ENCODE measurements at regions not wholly inside any gene's neighbourhood (a gene's known extent, or its start where the extent isn't known, plus 50 kb on each side); places are given as distances from the start of the nearest gene placed in this dataset.
"Not testable (repeated sequence)": the region's sequence is repeated elsewhere in the genome, so short reads cannot be mapped to it uniquely, and the experiment has no call there.

GRCh38 chr5:34466519-34467388 is 189.4 kb upstream of the RAI14 start:
- not testable (repeated sequence) for H3K4me3 Mint-ChIP-seq; H3K27ac Mint-ChIP-seq; H3K9me3 Mint-ChIP-seq; DNase-seq; H3K4me1 Mint-ChIP-seq (ENCODE audit: low read depth); H3K36me3 Mint-ChIP-seq (ENCODE audit: low read depth)
- peaks cover 14% of the 10 kb centered on the region for H3K27me3 Mint-ChIP-seq

GRCh38 chr5:34467436-34467835 is 188.7 kb upstream of the RAI14 start:
- Mint-ChIP-seq H3K27me3 (peaks cover 14% of the 10 kb centered on the region), H3K4me3 (no peak overlapping the region), H3K4me1 (ENCODE audit: low read depth) (peaks cover 5% of the 10 kb centered on the region), H3K36me3 (ENCODE audit: low read depth) (no peaks in the 10 kb centered on the region), H3K27ac (no peak overlapping the region), H3K9me3 (no peaks in the 10 kb centered on the region)
- DNase-seq = no peak

- H3K4me1 Mint-ChIP-seq (ENCODE audit: low read depth); DNase-seq; H3K4me3 Mint-ChIP-seq; H3K36me3 Mint-ChIP-seq (ENCODE audit: low read depth); H3K9me3 Mint-ChIP-seq; H3K27ac Mint-ChIP-seq: not testable (repeated sequence)
- peaks cover 14% of the 10 kb centered on the region for H3K27me3 Mint-ChIP-seq
Observed at GRCh38 chr5:34467984-34468383, 188.1 kb upstream of the RAI14 start.

GRCh38 chr5:34469971-34470370 is 186.2 kb upstream of the RAI14 start:
- peaks cover 3% of the 10 kb centered on the region for H3K4me1 Mint-ChIP-seq (ENCODE audit: low read depth)

GRCh38 chr5:34474573-34475021 is 181.5 kb upstream of the RAI14 start:
- no peak for DNase-seq

More at GRCh38 chr5:34469971-34470370, 186.2 kb upstream of the RAI14 start:
- Mint-ChIP-seq H3K27me3 (peaks cover 10% of the 10 kb centered on the region), H3K27ac (no peak overlapping the region), H3K36me3 (ENCODE audit: low read depth) (no peaks in the 10 kb centered on the region), H3K9me3 (no peaks in the 10 kb centered on the region), H3K4me3 (no peak overlapping the region)
- DNase-seq = no peak

GRCh38 chr5:34475249-34475966 is 180.7 kb upstream of the RAI14 start:
- H3K9me3 Mint-ChIP-seq = no peaks in the 10 kb centered on the region
- H3K27me3 Mint-ChIP-seq = peaks cover 24% of the 10 kb centered on the region
- no peak overlapping the region for H3K27ac Mint-ChIP-seq
- DNase-seq = no peak
- H3K4me3 Mint-ChIP-seq = no peak overlapping the region
- no peaks in the 10 kb centered on the region for H3K36me3 Mint-ChIP-seq (ENCODE audit: low read depth)
- peaks cover 3% of the 10 kb centered on the region for H3K4me1 Mint-ChIP-seq (ENCODE audit: low read depth)

More at GRCh38 chr5:34474573-34475021, 181.5 kb upstream of the RAI14 start:
- Mint-ChIP-seq H3K27ac (no peak overlapping the region), H3K9me3 (no peaks in the 10 kb centered on the region), H3K4me1 (ENCODE audit: low read depth) (no peaks in the 10 kb centered on the region), H3K4me3 (no peak overlapping the region), H3K36me3 (ENCODE audit: low read depth) (no peaks in the 10 kb centered on the region), H3K27me3 (peaks cover 18% of the 10 kb centered on the region)

GRCh38 chr5:34476941-34477565 is 179.1 kb upstream of the RAI14 start:
- Mint-ChIP-seq H3K4me1 (ENCODE audit: low read depth) (peaks cover 14% of the 10 kb centered on the region), H3K4me3 (no peak overlapping the region), H3K27ac (no peak overlapping the region), H3K27me3 (peaks cover 39% of the 10 kb centered on the region), H3K36me3 (ENCODE audit: low read depth) (no peaks in the 10 kb centered on the region), H3K9me3 (no peaks in the 10 kb centered on the region)
- DNase-seq = no peak

GRCh38 chr5:34480810-34481528 is 175.2 kb upstream of the RAI14 start:
- no peak for DNase-seq
- Mint-ChIP-seq H3K27me3 (peaks cover 57% of the 10 kb centered on the region), H3K27ac (no peak overlapping the region), H3K4me3 (no peak overlapping the region), H3K9me3 (no peaks in the 10 kb centered on the region), H3K36me3 (ENCODE audit: low read depth) (no peaks in the 10 kb centered on the region), H3K4me1 (ENCODE audit: low read depth) (peaks cover 18% of the 10 kb centered on the region)

- Mint-ChIP-seq H3K9me3 (no peaks in the 10 kb centered on the region), H3K27ac (no peak overlapping the region), H3K4me1 (ENCODE audit: low read depth) (peaks cover 19% of the 10 kb centered on the region), H3K4me3 (no peak overlapping the region), H3K27me3 (peaks cover 67% of the 10 kb centered on the region), H3K36me3 (ENCODE audit: low read depth) (no peaks in the 10 kb centered on the region)
- DNase-seq = no peak
Observed at GRCh38 chr5:34483442-34484033, 172.6 kb upstream of the RAI14 start.

GRCh38 chr5:34484216-34484920 is 171.8 kb upstream of the RAI14 start:
- Mint-ChIP-seq H3K36me3 (ENCODE audit: low read depth) (no peaks in the 10 kb centered on the region), H3K27ac (no peak overlapping the region), H3K4me3 (no peak overlapping the region), H3K27me3 (peaks cover 66% of the 10 kb centered on the region), H3K4me1 (ENCODE audit: low read depth) (peaks cover 19% of the 10 kb centered on the region), H3K9me3 (no peaks in the 10 kb centered on the region)
- no peak for DNase-seq

- Mint-ChIP-seq H3K4me3 (no peak overlapping the region), H3K27ac (no peak overlapping the region), H3K27me3 (peaks cover 60% of the 10 kb centered on the region), H3K36me3 (ENCODE audit: low read depth) (no peaks in the 10 kb centered on the region), H3K9me3 (no peaks in the 10 kb centered on the region), H3K4me1 (ENCODE audit: low read depth) (peaks cover 13% of the 10 kb centered on the region)
- DNase-seq = no peak
Observed at GRCh38 chr5:34485768-34486030, 170.4 kb upstream of the RAI14 start.

GRCh38 chr5:34486160-34486848 is 169.8 kb upstream of the RAI14 start:
- no peak overlapping the region for H3K27ac Mint-ChIP-seq
- DNase-seq = peak; percentile 73
- H3K4me1 Mint-ChIP-seq (ENCODE audit: low read depth) = peaks cover 7% of the 10 kb centered on the region
- peaks cover 53% of the 10 kb centered on the region for H3K27me3 Mint-ChIP-seq
- no peak overlapping the region for H3K4me3 Mint-ChIP-seq
- no peaks in the 10 kb centered on the region for H3K9me3 Mint-ChIP-seq
- no peaks in the 10 kb centered on the region for H3K36me3 Mint-ChIP-seq (ENCODE audit: low read depth)

- no peak overlapping the region for H3K4me3 Mint-ChIP-seq
- no peaks in the 10 kb centered on the region for H3K9me3 Mint-ChIP-seq
- DNase-seq = no peak
- no peaks in the 10 kb centered on the region for H3K36me3 Mint-ChIP-seq (ENCODE audit: low read depth)
- no peak overlapping the region for H3K27ac Mint-ChIP-seq
- peaks cover 5% of the 10 kb centered on the region for H3K4me1 Mint-ChIP-seq (ENCODE audit: low read depth)
- H3K27me3 Mint-ChIP-seq = peaks cover 50% of the 10 kb centered on the region
Observed at GRCh38 chr5:34486849-34487158, 169.3 kb upstream of the RAI14 start.
